ENCODE measurements at regions not wholly inside any gene's neighbourhood (a gene's known extent, or its start where the extent isn't known, plus 50 kb on each side); places are given as distances from the start of the nearest gene placed in this dataset.

DNA sequence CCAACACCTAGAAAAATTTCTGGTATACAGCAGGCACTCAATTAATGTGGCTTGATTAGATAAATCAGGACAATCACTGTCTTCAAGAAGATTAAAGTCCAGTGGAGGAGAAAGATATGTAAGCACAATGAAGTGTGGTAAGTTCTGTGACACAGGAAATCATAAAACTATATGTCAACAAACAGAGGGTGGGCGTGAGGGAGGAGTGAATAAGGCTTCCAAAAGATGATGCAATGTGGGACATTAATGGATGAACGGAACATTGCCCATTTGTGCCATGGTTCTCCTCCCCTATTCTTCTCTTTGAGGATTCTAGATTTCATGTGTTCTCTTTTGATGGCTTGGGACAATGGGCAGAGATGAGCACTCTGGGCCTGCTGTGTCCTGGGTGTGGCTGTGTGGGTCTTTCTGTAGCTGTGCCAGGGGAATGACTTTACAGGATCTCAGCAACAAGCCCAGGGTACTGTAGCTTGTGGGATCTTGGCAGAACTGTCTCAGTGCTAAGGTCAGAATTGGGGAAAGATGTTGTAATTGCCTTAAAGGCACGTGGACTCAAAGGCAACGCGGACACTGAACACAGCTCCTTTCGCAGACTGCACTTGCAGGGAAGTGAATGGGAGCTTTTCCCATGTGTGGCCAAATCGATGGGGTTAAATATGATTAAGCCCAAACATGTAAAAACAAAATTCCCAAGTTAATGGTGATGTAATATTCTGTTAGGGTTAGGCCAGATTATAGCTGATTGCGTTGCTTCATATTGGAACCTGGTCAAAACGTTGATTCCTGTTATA is 366.9 kb downstream of the TGFB2 start:
- RAD21 ChIA-PET (ENCODE audit: low non-redundant PET in 1 of 2, low total read pairs in 2 of 2, uncharacterized antibody in 2 of 2, unreplicated experiment in 2 of 2), result no interaction called here
- no peaks in the 10 kb centered on the region for H3K9me2 ChIP-seq (ENCODE audit: insufficient read depth)
- 0 out of 2 replicates have a peak overlapping the region, but pooled peaks have one; percentile 12 for H3K27ac ChIP-seq (ENCODE audit: low read depth, low read length)
- BruUV-seq (replicated peaks), result no TSS peak
- POLR2A ChIA-PET, result no interaction called here
- no peaks in the 10 kb centered on the region for H3K27me3 ChIP-seq (ENCODE audit: insufficient read depth, low read length)
- no peak overlapping the region for H3K4me3 ChIP-seq (replicated peaks in 1 of 2; ENCODE audit: low read depth in 1 of 2, low read length in 2 of 2)
- H4K20me1 ChIP-seq (ENCODE audit: insufficient read depth), result no peaks in the 10 kb centered on the region
- H3K9ac ChIP-seq (ENCODE audit: low read length), result no peak overlapping the region
- no peak for DNase-seq (ENCODE audit: low read depth, low spot score)
- CTCF ChIA-PET, result no interaction called here
- TF ChIP-seq, protein P1, sequence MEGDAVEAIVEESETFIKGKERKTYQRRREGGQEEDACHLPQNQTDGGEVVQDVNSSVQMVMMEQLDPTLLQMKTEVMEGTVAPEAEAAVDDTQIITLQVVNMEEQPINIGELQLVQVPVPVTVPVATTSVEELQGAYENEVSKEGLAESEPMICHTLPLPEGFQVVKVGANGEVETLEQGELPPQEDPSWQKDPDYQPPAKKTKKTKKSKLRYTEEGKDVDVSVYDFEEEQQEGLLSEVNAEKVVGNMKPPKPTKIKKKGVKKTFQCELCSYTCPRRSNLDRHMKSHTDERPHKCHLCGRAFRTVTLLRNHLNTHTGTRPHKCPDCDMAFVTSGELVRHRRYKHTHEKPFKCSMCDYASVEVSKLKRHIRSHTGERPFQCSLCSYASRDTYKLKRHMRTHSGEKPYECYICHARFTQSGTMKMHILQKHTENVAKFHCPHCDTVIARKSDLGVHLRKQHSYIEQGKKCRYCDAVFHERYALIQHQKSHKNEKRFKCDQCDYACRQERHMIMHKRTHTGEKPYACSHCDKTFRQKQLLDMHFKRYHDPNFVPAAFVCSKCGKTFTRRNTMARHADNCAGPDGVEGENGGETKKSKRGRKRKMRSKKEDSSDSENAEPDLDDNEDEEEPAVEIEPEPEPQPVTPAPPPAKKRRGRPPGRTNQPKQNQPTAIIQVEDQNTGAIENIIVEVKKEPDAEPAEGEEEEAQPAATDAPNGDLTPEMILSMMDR (IDR thresholded peaks at IDR 0.05 in 2 of 3, conservative IDR thresholded peaks at IDR 0.05 in 1 of 3; ENCODE audit: borderline replicate concordance in 1 of 3, insufficient read depth in 1 of 3, low read depth in 2 of 3, low read length in 2 of 3), result no peak
- TF ChIP-seq ZNF274 (IDR thresholded peaks at IDR 0.05; ENCODE audit: low read depth, low read length) (no peak), CBX3 (IDR thresholded peaks at IDR 0.05; ENCODE audit: low read depth) (no peak), SRF (IDR thresholded peaks at IDR 0.05; ENCODE audit: low read depth) (no peak), TCF7L2 (IDR thresholded peaks at IDR 0.05; ENCODE audit: borderline replicate concordance, extremely low read depth, insufficient read depth, insufficient read length) (peak; percentile 81), YY1 (IDR thresholded peaks at IDR 0.05; ENCODE audit: extremely low read depth, insufficient replicate concordance, low read depth, low read length) (no peak), EGR1 (IDR thresholded peaks at IDR 0.05; ENCODE audit: low read depth) (peak; percentile 64), ELF1 (IDR thresholded peaks at IDR 0.05; ENCODE audit: borderline replicate concordance, low read depth) (no peak), CEBPB (IDR thresholded peaks at IDR 0.05; ENCODE audit: low read depth) (no peak), ZFX (IDR thresholded peaks at IDR 0.05) (no peak), RAD21 (IDR thresholded peaks at IDR 0.05; ENCODE audit: low read depth) (no peak)
- TF ChIP-seq, protein P2, sequence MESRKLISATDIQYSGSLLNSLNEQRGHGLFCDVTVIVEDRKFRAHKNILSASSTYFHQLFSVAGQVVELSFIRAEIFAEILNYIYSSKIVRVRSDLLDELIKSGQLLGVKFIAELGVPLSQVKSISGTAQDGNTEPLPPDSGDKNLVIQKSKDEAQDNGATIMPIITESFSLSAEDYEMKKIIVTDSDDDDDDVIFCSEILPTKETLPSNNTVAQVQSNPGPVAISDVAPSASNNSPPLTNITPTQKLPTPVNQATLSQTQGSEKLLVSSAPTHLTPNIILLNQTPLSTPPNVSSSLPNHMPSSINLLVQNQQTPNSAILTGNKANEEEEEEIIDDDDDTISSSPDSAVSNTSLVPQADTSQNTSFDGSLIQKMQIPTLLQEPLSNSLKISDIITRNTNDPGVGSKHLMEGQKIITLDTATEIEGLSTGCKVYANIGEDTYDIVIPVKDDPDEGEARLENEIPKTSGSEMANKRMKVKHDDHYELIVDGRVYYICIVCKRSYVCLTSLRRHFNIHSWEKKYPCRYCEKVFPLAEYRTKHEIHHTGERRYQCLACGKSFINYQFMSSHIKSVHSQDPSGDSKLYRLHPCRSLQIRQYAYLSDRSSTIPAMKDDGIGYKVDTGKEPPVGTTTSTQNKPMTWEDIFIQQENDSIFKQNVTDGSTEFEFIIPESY (IDR thresholded peaks at IDR 0.05; ENCODE audit: extremely low read depth, insufficient replicate concordance, low read length), result no peak
- TF ChIP-seq, protein P3, sequence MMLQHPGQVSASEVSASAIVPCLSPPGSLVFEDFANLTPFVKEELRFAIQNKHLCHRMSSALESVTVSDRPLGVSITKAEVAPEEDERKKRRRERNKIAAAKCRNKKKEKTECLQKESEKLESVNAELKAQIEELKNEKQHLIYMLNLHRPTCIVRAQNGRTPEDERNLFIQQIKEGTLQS (IDR thresholded peaks at IDR 0.05), result no peak
- H3K36me3 ChIP-seq (ENCODE audit: control insufficient read depth in 1 of 2, insufficient read depth in 2 of 2, low read length in 2 of 2), result no peaks in the 10 kb centered on the region
- intact Hi-C loops (cut with micrococcal nuclease), result no loop called here
- peak overlapping the region; percentile 60 for H2AFZ ChIP-seq (ENCODE audit: low read depth, low read length, poor library complexity, severe bottlenecking)
- peaks cover 20 to 29% of the 10 kb centered on the region in 2 experiments for H3K4me1 ChIP-seq (ENCODE audit: control insufficient read depth in 1 of 2, insufficient read depth in 2 of 2, low read length in 2 of 2)
- no peaks in the 10 kb centered on the region for H3K79me2 ChIP-seq (ENCODE audit: insufficient read depth, low read length)
- no peaks in the 10 kb centered on the region for H3K9me3 ChIP-seq (ENCODE audit: control insufficient read depth in 1 of 2, insufficient read depth in 1 of 2, low read depth in 1 of 2, low read length in 2 of 2)
- peak overlapping the region; percentile 39 for H3K4me2 ChIP-seq (ENCODE audit: low read length)
- peak; percentile 25; the same call in 1 of the 2 replicates for ATAC-seq
